Fibroblast of lung (primary cell): ENCODE measurements at regions not wholly inside any gene's neighbourhood (a gene's known extent, or its start where the extent isn't known, plus 50 kb on each side); places are given as distances from the start of the nearest gene placed in this dataset.

Source experiments
- DNase-seq, 2 donors: peaks; one replicate each; pipeline versions ENCODE4 v3.0.0 to v3.0.0-alpha.2; 2010; ENCODE audit warnings: low read depth in 2 of 2
- H2AFZ ChIP-seq: 2 replicates; pipeline ENCODE4 v1.5.1; 2012; ENCODE audit warnings: low read length, control low read depth, inconsistent platforms
- H3K27ac ChIP-seq: 2 replicates; pipeline ENCODE4 v1.5.1; 2011; ENCODE audit warnings: low read length, control low read depth; ENCODE audit not compliant: insufficient read depth
- H3K27me3 ChIP-seq: 2 replicates; pipeline ENCODE4 v1.5.1; 2011; ENCODE audit warnings: mild to moderate bottlenecking, low read length; ENCODE audit not compliant: control insufficient read depth, insufficient read depth
- H3K36me3 ChIP-seq: 2 replicates; pipeline ENCODE4 v1.5.1; 2011; ENCODE audit warnings: low read length; ENCODE audit not compliant: control insufficient read depth, insufficient read depth
- H3K4me1 ChIP-seq: 2 replicates; pipeline ENCODE4 v1.5.1; 2011; ENCODE audit warnings: low read length; ENCODE audit not compliant: control insufficient read depth, insufficient read depth; ENCODE audit errors: extremely low read depth
- H3K4me2 ChIP-seq: 2 replicates; pipeline ENCODE4 v1.5.1; 2011; ENCODE audit warnings: low read length, control low read depth; ENCODE audit not compliant: insufficient read depth; ENCODE audit errors: extremely low read depth
- H3K4me3 ChIP-seq, 4 experiments: fragments of 200-600 bp in 1 of 4; sonication (generic) in 1 of 4; replicated peaks in 1 of 4; 2 replicates each; pipeline ENCODE4 v1.5.1; 2011 to 2016; ENCODE audit warnings: low read length in 4 of 4, low read depth in 3 of 4, mild to moderate bottlenecking in 3 of 4, control low read depth in 2 of 4, inconsistent platforms in 1 of 4, mixed read lengths in 1 of 4; ENCODE audit not compliant: insufficient read depth in 1 of 4; ENCODE audit errors: control extremely low read depth in 1 of 4
- H3K79me2 ChIP-seq: 2 replicates; pipeline ENCODE4 v1.5.1; 2012; ENCODE audit warnings: mild to moderate bottlenecking, low read length, inconsistent platforms; ENCODE audit not compliant: control insufficient read depth, insufficient read depth
- H3K9ac ChIP-seq: 2 replicates; pipeline ENCODE4 v1.5.1; 2011; ENCODE audit warnings: mild to moderate bottlenecking, low read length, control low read depth; ENCODE audit not compliant: insufficient read depth
- H3K9me3 ChIP-seq: 2 replicates; pipeline ENCODE4 v1.5.1; 2012; ENCODE audit warnings: low read depth, low read length; ENCODE audit not compliant: control insufficient read depth, insufficient read depth
- H4K20me1 ChIP-seq: 2 replicates; pipeline ENCODE4 v1.5.1; 2011; ENCODE audit warnings: low read length; ENCODE audit not compliant: control insufficient read depth, insufficient read depth; ENCODE audit errors: extremely low read depth
- EZH2 ChIP-seq: IDR thresholded peaks from 2 replicates; pipeline ENCODE4 v1.5.1; 2012; ENCODE audit warnings: low read length, control low read depth, mild to moderate bottlenecking; ENCODE audit errors: missing control alignments
- TF ChIP-seq, protein P1 (sequence below), 2 donors: IDR thresholded peaks in 1 of 2; conservative IDR thresholded peaks in 1 of 2; 1 replicate in 1 of 2; 2 replicates in 1 of 2; pipeline ENCODE4 v1.5.1; 2011 to 2012; ENCODE audit warnings: low read length in 2 of 2, control low read depth in 1 of 2, inconsistent platforms in 1 of 2, low read depth in 1 of 2, mild to moderate bottlenecking in 1 of 2

DNA sequence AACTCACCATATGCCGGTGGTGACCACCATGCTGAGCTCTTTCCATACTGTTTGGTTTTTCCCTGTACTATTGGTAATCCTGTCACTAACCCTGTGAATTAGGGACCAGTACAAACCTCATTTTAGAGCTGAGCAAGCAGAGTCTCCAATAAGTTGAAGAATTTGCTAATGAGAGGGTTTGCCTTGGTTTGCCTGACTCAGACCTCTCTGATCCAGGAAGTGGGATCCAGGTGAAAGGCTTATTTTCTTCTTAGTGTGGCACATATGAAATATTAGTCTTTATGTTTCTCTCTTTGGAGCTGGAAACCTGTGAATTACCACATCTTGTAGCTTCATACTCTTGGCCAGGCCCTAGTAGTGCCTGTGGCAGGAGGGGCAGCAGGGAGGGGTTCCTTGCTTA lies 114.1 kb upstream of the IGFBP3 start:
- H3K36me3 ChIP-seq = no peaks in the 10 kb centered on the region
- H3K4me3 ChIP-seq = no peak overlapping the region
- no peaks in the 10 kb centered on the region for H3K79me2 ChIP-seq
- H3K4me2 ChIP-seq = no peak overlapping the region
- no peak overlapping the region for H3K9ac ChIP-seq
- H3K9me3 ChIP-seq = no peaks in the 10 kb centered on the region
- H3K4me1 ChIP-seq = no peaks in the 10 kb centered on the region
- H3K27ac ChIP-seq = no peak overlapping the region
- H2AFZ ChIP-seq = no peak overlapping the region
- DNase-seq = no peak
- no peak for TF ChIP-seq EZH2
- TF ChIP-seq, protein P1, sequence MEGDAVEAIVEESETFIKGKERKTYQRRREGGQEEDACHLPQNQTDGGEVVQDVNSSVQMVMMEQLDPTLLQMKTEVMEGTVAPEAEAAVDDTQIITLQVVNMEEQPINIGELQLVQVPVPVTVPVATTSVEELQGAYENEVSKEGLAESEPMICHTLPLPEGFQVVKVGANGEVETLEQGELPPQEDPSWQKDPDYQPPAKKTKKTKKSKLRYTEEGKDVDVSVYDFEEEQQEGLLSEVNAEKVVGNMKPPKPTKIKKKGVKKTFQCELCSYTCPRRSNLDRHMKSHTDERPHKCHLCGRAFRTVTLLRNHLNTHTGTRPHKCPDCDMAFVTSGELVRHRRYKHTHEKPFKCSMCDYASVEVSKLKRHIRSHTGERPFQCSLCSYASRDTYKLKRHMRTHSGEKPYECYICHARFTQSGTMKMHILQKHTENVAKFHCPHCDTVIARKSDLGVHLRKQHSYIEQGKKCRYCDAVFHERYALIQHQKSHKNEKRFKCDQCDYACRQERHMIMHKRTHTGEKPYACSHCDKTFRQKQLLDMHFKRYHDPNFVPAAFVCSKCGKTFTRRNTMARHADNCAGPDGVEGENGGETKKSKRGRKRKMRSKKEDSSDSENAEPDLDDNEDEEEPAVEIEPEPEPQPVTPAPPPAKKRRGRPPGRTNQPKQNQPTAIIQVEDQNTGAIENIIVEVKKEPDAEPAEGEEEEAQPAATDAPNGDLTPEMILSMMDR (conservative IDR thresholded peaks at IDR 0.05 in 1 of 2, IDR thresholded peaks at IDR 0.05 in 1 of 2; ENCODE audit: low read depth in 1 of 2, low read length in 2 of 2) = no peak
- H3K27me3 ChIP-seq = no peaks in the 10 kb centered on the region
- no peaks in the 10 kb centered on the region for H4K20me1 ChIP-seq

DNA sequence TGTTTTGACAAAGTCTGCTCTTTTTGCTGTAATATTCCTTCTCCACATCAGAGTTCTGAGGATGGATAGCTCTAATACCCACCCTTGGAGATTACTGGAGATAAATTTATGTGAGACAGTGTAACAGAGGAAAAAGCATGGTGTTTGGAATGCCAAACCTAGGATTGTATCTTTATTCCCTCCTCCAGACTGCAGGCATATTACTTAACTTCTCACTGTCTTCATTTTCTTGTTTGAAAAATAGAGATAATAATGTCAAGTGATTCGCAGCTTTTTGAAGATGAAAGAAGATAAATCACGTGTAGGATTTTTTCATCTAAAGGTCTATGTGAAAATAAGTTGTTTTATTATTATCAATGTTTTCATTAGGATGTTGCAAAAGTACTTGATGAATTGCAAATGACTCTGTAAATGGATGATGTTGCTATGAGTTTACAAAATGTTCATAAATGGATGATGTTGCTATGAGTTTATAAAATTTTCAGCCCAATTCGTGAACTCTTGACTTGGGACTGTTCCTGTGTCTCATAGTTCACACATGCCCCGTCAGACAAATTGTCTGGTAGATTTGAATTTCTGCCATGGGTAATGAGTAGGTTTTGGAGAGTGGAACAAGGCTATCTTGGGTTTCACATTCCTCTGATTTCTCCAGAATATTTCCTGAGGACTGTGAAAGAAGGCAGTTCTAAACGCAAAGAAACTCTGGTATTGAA lies 113.1 kb upstream of the IGFBP3 start:
- Histone ChIP-seq H3K27ac (no peak overlapping the region), H2AFZ (no peak overlapping the region), H3K4me3 (no peak overlapping the region), H3K36me3 (no peaks in the 10 kb centered on the region), H3K79me2 (no peaks in the 10 kb centered on the region), H3K4me2 (no peak overlapping the region), H3K27me3 (no peaks in the 10 kb centered on the region), H3K9ac (no peak overlapping the region), H4K20me1 (no peaks in the 10 kb centered on the region), H3K9me3 (no peaks in the 10 kb centered on the region), H3K4me1 (no peaks in the 10 kb centered on the region)
- DNase-seq = peak; percentile 33 to 67
- TF ChIP-seq EZH2 = no peak
- TF ChIP-seq, protein P1 (conservative IDR thresholded peaks at IDR 0.05 in 1 of 2, IDR thresholded peaks at IDR 0.05 in 1 of 2; ENCODE audit: low read depth in 1 of 2, low read length in 2 of 2) = no peak

DNA sequence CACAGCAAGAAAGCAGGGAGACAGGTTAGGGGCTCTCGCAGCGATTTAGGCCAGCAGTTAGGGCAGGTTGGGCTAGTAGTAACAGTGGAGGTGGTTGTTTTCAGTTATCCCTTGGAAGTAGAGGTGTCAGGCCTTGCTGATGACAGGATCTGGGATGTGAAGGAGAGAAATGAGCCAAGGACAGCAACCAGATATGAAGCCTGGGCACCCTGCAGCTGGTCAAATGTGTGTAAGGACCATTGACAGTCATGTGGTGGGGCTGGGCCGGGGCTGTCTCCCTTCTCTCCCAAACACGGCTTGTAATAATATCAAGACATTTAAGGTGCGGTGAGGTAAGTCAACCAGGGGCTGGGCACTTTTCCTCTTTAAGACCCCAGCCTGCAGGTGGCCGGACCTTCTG lies 112.5 kb upstream of the IGFBP3 start:
- no peaks in the 10 kb centered on the region for H3K9me3 ChIP-seq
- H4K20me1 ChIP-seq = no peaks in the 10 kb centered on the region
- H3K27me3 ChIP-seq = no peaks in the 10 kb centered on the region
- no peak overlapping the region for H3K27ac ChIP-seq
- H3K4me1 ChIP-seq = no peaks in the 10 kb centered on the region
- H3K4me3 ChIP-seq = no peak overlapping the region
- H3K36me3 ChIP-seq = no peaks in the 10 kb centered on the region
- no peak overlapping the region for H3K9ac ChIP-seq
- no peak overlapping the region for H3K4me2 ChIP-seq
- H2AFZ ChIP-seq = no peak overlapping the region
- H3K79me2 ChIP-seq = no peaks in the 10 kb centered on the region
- DNase-seq = no peak
- TF ChIP-seq, protein P1 (conservative IDR thresholded peaks at IDR 0.05 in 1 of 2, IDR thresholded peaks at IDR 0.05 in 1 of 2; ENCODE audit: low read depth in 1 of 2, low read length in 2 of 2) = no peak
- no peak for TF ChIP-seq EZH2
